GM23338 (cell line): ENCODE measurements at regions not wholly inside any gene's neighbourhood (a gene's known extent, or its start where the extent isn't known, plus 50 kb on each side); places are given as distances from the start of the nearest gene placed in this dataset.

Experiments
- ATAC-seq: fragments of 200-7000 bp; cut with Tn5 transposase; 3 replicates; pipeline ENCODE4 v1.9.1; 2020
- DNase-seq: peaks from one replicate; pipeline ENCODE4 v3.0.0-alpha.2; 2015; ENCODE audit warnings: low spot score
- H2AFZ ChIP-seq: fragments of 200-600 bp; sonication (generic); 2 replicates; pipeline ENCODE4 v1.8.0; 2016; ENCODE audit warnings: antibody characterized with exemption, mild to moderate bottlenecking, moderate library complexity
- H3F3A ChIP-seq: fragments of 200-600 bp; sonication (generic); replicated peaks from 2 replicates; pipeline ENCODE4 v1.8.0; 2017; ENCODE audit warnings: antibody characterized with exemption, mixed run types, low read depth
- H3K27ac ChIP-seq: fragments of 200-600 bp; sonication (generic); 2 replicates; pipeline ENCODE4 v1.6.1; 2016; ENCODE audit warnings: low read depth
- H3K27me3 ChIP-seq: fragments of 200-600 bp; sonication (generic); 2 replicates; pipeline ENCODE4 v1.8.0; 2016; ENCODE audit warnings: mild to moderate bottlenecking, mixed run types, moderate library complexity; ENCODE audit not compliant: insufficient read depth
- H3K36me3 ChIP-seq: fragments of 200-600 bp; sonication (generic); 2 replicates; pipeline ENCODE4 v1.8.0; 2016; ENCODE audit warnings: mild to moderate bottlenecking; ENCODE audit not compliant: insufficient read depth
- H3K4me1 ChIP-seq: fragments of 200-600 bp; sonication (generic); 2 replicates; pipeline ENCODE4 v1.8.0; 2016; ENCODE audit warnings: mild to moderate bottlenecking, moderate library complexity; ENCODE audit not compliant: insufficient read depth
- H3K4me2 ChIP-seq: fragments of 200-600 bp; sonication (generic); 2 replicates; pipeline ENCODE4 v1.7.1; 2017; ENCODE audit warnings: mixed run types
- H3K4me3 ChIP-seq: fragments of 200-600 bp; sonication (generic); 2 replicates; pipeline ENCODE4 v1.6.1; 2016; ENCODE audit warnings: mixed run types
- H3K79me2 ChIP-seq: fragments of 200-600 bp; sonication (generic); replicated peaks from 2 replicates; pipeline ENCODE4 v1.8.0; 2017; ENCODE audit warnings: mild to moderate bottlenecking; ENCODE audit not compliant: insufficient read depth
- H3K9me2 ChIP-seq: fragments of 200-600 bp; sonication (generic); 2 replicates; pipeline ENCODE4 v1.8.0; 2017; ENCODE audit not compliant: insufficient read depth
- H4K20me1 ChIP-seq: fragments of 200-600 bp; sonication (generic); replicated peaks from 2 replicates; pipeline ENCODE4 v1.8.0; 2017; ENCODE audit warnings: mild to moderate bottlenecking; ENCODE audit not compliant: insufficient read depth
- H3K27ac Mint-ChIP-seq: 2 replicates; pipeline ENCODE4 v1.8.0; 2020; ENCODE audit warnings: inconsistent platforms, mild to moderate bottlenecking, moderate library complexity, mixed read lengths
- H3K27me3 Mint-ChIP-seq: 3 replicates; pipeline ENCODE4 v1.8.0; 2022; ENCODE audit warnings: low read depth, mild to moderate bottlenecking, moderate library complexity, mixed read lengths, inconsistent platforms; ENCODE audit not compliant: insufficient read depth, poor library complexity
- H3K36me3 Mint-ChIP-seq: 3 replicates; pipeline ENCODE4 v1.8.0; 2021; ENCODE audit warnings: low read depth, mild to moderate bottlenecking, inconsistent platforms, moderate library complexity, mixed read lengths
- H3K4me1 Mint-ChIP-seq: 3 replicates; pipeline ENCODE4 v1.8.0; 2020; ENCODE audit warnings: mild to moderate bottlenecking, inconsistent platforms, mixed read lengths
- H3K4me3 Mint-ChIP-seq: 3 replicates; pipeline ENCODE4 v1.8.0; 2021; ENCODE audit warnings: moderate library complexity, mild to moderate bottlenecking, inconsistent platforms, mixed read lengths
- H3K9me3 Mint-ChIP-seq: 3 replicates; pipeline ENCODE4 v1.8.0; 2020; ENCODE audit warnings: moderate library complexity, mild to moderate bottlenecking, inconsistent platforms, mixed read lengths
- CREB1 ChIP-seq: fragments of 250-450 bp; sonication (Bioruptor Pico); IDR thresholded peaks from 2 replicates; pipeline ENCODE4 v1.5.0; 2020; ENCODE audit warnings: low read depth, mild to moderate bottlenecking, moderate library complexity
- CTCF ChIP-seq, 2 experiments: fragments of 200-600 bp in 1 of 2; sonication (generic) in 1 of 2; conservative IDR thresholded peaks; 2 replicates each; pipeline versions ENCODE4 v1.5.1 to v1.6.1; 2016 to 2017; ENCODE audit warnings: antibody characterized with exemption in 2 of 2, low read depth in 2 of 2, mild to moderate bottlenecking in 2 of 2, moderate library complexity in 1 of 2
- ETS1 ChIP-seq: IDR thresholded peaks from 2 replicates; pipeline ENCODE4 v1.6.1; 2016; ENCODE audit warnings: antibody characterized with exemption
- EZH2 ChIP-seq: fragments of 200-600 bp; sonication (generic); IDR thresholded peaks from one replicate; pipeline ENCODE4 v1.8.0; 2017; ENCODE audit warnings: antibody characterized with exemption, mild to moderate bottlenecking, low read depth; ENCODE audit not compliant: unreplicated experiment
- EZH2phosphoT487 ChIP-seq: fragments of 200-600 bp; sonication (generic); IDR thresholded peaks from one replicate; pipeline ENCODE4 v1.8.1; 2018; ENCODE audit warnings: antibody characterized with exemption; ENCODE audit not compliant: unreplicated experiment
- NANOG ChIP-seq: IDR thresholded peaks from 2 replicates; pipeline ENCODE4 v1.6.1; 2016; ENCODE audit warnings: antibody characterized with exemption, borderline replicate concordance
- REST ChIP-seq: IDR thresholded peaks from one replicate; pipeline ENCODE4 v1.6.1; 2018; ENCODE audit warnings: antibody characterized with exemption; ENCODE audit not compliant: unreplicated experiment
- STAT1 ChIP-seq: IDR thresholded peaks from one replicate; pipeline ENCODE4 v1.6.1; 2016; ENCODE audit warnings: antibody characterized with exemption; ENCODE audit not compliant: unreplicated experiment
- ZNF114 ChIP-seq: fragments of 250-450 bp; sonication (Bioruptor Pico); IDR thresholded peaks from 2 replicates; pipeline ENCODE4 v1.5.0; 2020; ENCODE audit warnings: mild to moderate bottlenecking, moderate library complexity
- ZNF331 ChIP-seq: fragments of 250-450 bp; sonication (Bioruptor Pico); IDR thresholded peaks from 2 replicates; pipeline ENCODE4 v1.5.0; 2020; ENCODE audit warnings: low read depth, mild to moderate bottlenecking, moderate library complexity
- ZNF462 ChIP-seq: fragments of 250-450 bp; sonication (Bioruptor Pico); IDR thresholded peaks from 2 replicates; pipeline ENCODE4 v1.5.0; 2020; ENCODE audit warnings: mild to moderate bottlenecking, moderate library complexity

GRCh38 chr9:24828687-24829086 lies 283.0 kb upstream of the IZUMO3 start:
- Histone ChIP-seq H3K27me3 (no peaks in the 10 kb centered on the region), H3K4me2 (no peak overlapping the region), H3K36me3 (no peaks in the 10 kb centered on the region), H3K79me2 (no peaks in the 10 kb centered on the region), H3K4me1 (no peaks in the 10 kb centered on the region), H2AFZ (no peak overlapping the region), H3K27ac (no peak overlapping the region), H3F3A (no peaks in the 10 kb centered on the region), H3K4me3 (no peak overlapping the region), H3K9me2 (peaks cover 3% of the 10 kb centered on the region; the same call in 1 of the 2 replicates), H4K20me1 (no peaks in the 10 kb centered on the region)
- no peak overlapping the region for H3K4me3 Mint-ChIP-seq
- H3K36me3 Mint-ChIP-seq = no peaks in the 10 kb centered on the region
- H3K27ac Mint-ChIP-seq = no peak overlapping the region
- no peaks in the 10 kb centered on the region for H3K27me3 Mint-ChIP-seq
- TF ChIP-seq NANOG (no peak), CREB1 (no peak), REST (no peak), ZNF331 (CRISPR knock-in tag) (no peak), EZH2phosphoT487 (no peak), ZNF114 (no peak), CTCF (conservative IDR thresholded peaks at IDR 0.05; ENCODE audit: low read depth in 2 of 2) (no peak), EZH2 (no peak), ZNF462 (CRISPR knock-in tag) (no peak), ETS1 (no peak), STAT1 (no peak)
- no peak for ATAC-seq
- 0 out of 3 replicates have a peak, but pooled peaks cover 2% of the 10 kb centered on the region for H3K4me1 Mint-ChIP-seq
- no peak for DNase-seq
- H3K9me3 Mint-ChIP-seq = no peaks in the 10 kb centered on the region
